Left renal pelvis (tissue), 4 donors: ENCODE measurements at regions not wholly inside any gene's neighbourhood (a gene's known extent, or its start where the extent isn't known, plus 50 kb on each side); places are given as distances from the start of the nearest gene placed in this dataset.

ENCODE experiments used
- DNase-seq, 4 donors: peaks; one replicate each; pipeline ENCODE4 v3.0.0-alpha.2; 2013; ENCODE audit warnings: low read depth in 4 of 4, low spot score in 3 of 4

GRCh38 chr2:15788455-15788829 lies 151.9 kb upstream of the MYCN start:
- DNase-seq, result no peak

- DNase-seq, result no peak
Measured at GRCh38 chr2:15788830-15789229, 151.5 kb upstream of the MYCN start.

- no peak for DNase-seq
Measured at GRCh38 chr2:15789381-15790062, 150.8 kb upstream of the MYCN start.

GRCh38 chr2:15790326-15790725 lies 150.0 kb upstream of the MYCN start:
- DNase-seq, result no peak

- no peak for DNase-seq
Measured at GRCh38 chr2:15790838-15791237, 149.5 kb upstream of the MYCN start.

- no peak for DNase-seq
Measured at GRCh38 chr2:15791294-15791693, 149.1 kb upstream of the MYCN start.

- DNase-seq, result no peak
Measured at GRCh38 chr2:15792331-15792730, 148.0 kb upstream of the MYCN start.

- no peak for DNase-seq
Measured at GRCh38 chr2:15793078-15793913, 147.1 kb upstream of the MYCN start.

- no peak for DNase-seq
Measured at GRCh38 chr2:15793978-15794377, 146.4 kb upstream of the MYCN start.

GRCh38 chr2:15794608-15795134 lies 145.7 kb upstream of the MYCN start:
- no peak for DNase-seq

- no peak for DNase-seq
Measured at GRCh38 chr2:15795426-15795825, 144.9 kb upstream of the MYCN start.

GRCh38 chr2:15796167-15796942 lies 144.0 kb upstream of the MYCN start:
- DNase-seq, result no peak

GRCh38 chr2:15797231-15797938 lies 143.0 kb upstream of the MYCN start:
- DNase-seq, result no peak

- DNase-seq, result no peak
Measured at GRCh38 chr2:15797939-15798281, 142.4 kb upstream of the MYCN start.

GRCh38 chr2:15798701-15799431 lies 141.5 kb upstream of the MYCN start:
- DNase-seq, result no peak

- no peak for DNase-seq
Measured at GRCh38 chr2:15799432-15799827, 140.9 kb upstream of the MYCN start.

GRCh38 chr2:15800495-15801329 lies 139.6 kb upstream of the MYCN start:
- DNase-seq, result no peak

- no peak for DNase-seq
Measured at GRCh38 chr2:15801439-15801838, 138.9 kb upstream of the MYCN start.

- DNase-seq, result no peak
Measured at GRCh38 chr2:15801904-15802303, 138.4 kb upstream of the MYCN start.
